IMR-90 (cell line): ENCODE measurements at regions not wholly inside any gene's neighbourhood (a gene's known extent, or its start where the extent isn't known, plus 50 kb on each side); places are given as distances from the start of the nearest gene placed in this dataset.

Experiments
- ATAC-seq: fragments of 200-7000 bp; cut with Tn5 transposase; 2 replicates; pipeline ENCODE4 v1.9.1; 2020; ENCODE audit warnings: low read depth, mild to moderate bottlenecking, moderate library complexity
- BruUV-seq: library from RNA; stranded (reverse); fragments of 400-500 nt; replicated peaks from 2 replicates; lab custom pipeline; 2021; lab: Mats Ljungman, UMichigan
- CTCF ChIA-PET: fragments of 300-600 bp; formaldehyde crosslinking; extraction: SDS; loops from one replicate; lab custom pipeline; 2021; ENCODE audit warnings: antibody characterized with exemption; lab: Yijun Ruan, JAX
- POLR2A ChIA-PET: fragments of 300-600 bp; sonication (Branson Sonifier 250); formaldehyde crosslinking; loops from one replicate; lab custom pipeline; 2022; ENCODE audit warnings: antibody characterized with exemption; ENCODE audit not compliant: unreplicated experiment; lab: Charles Lee
- DNase-seq: peaks from one replicate; pipeline ENCODE4 v3.0.0; 2013
- H2AFZ ChIP-seq: replicated peaks from 2 replicates; pipeline ENCODE3; 2013; ENCODE audit warnings: low read length, mild to moderate bottlenecking; ENCODE audit not compliant: poor library complexity
- H2AK5ac ChIP-seq: 2 replicates; pipeline ENCODE4 v1.6.1; 2013; ENCODE audit warnings: low read depth, low read length, inconsistent platforms
- H2AK9ac ChIP-seq: replicated peaks from 2 replicates; pipeline ENCODE3; 2013; ENCODE audit warnings: mild to moderate bottlenecking, low read depth, low read length, moderate library complexity; ENCODE audit not compliant: poor library complexity
- H2BK120ac ChIP-seq: 2 replicates; pipeline ENCODE4 v1.6.1; 2013; ENCODE audit warnings: low read depth, low read length, inconsistent platforms
- H2BK15ac ChIP-seq: 3 replicates; pipeline ENCODE4 v1.6.1; 2013; ENCODE audit warnings: low read depth, low read length, inconsistent platforms
- H2BK20ac ChIP-seq: 2 replicates; pipeline ENCODE4 v1.6.1; 2013; ENCODE audit warnings: low read depth, mild to moderate bottlenecking, inconsistent platforms, low read length, moderate library complexity
- H2BK5ac ChIP-seq: 2 replicates; pipeline ENCODE4 v1.6.1; 2013; ENCODE audit warnings: mild to moderate bottlenecking, low read depth, low read length, inconsistent platforms; ENCODE audit not compliant: poor library complexity, severe bottlenecking
- H3K14ac ChIP-seq: replicated peaks from 2 replicates; pipeline ENCODE4 v1.6.1; 2013; ENCODE audit warnings: low read depth, low read length, inconsistent platforms
- H3K18ac ChIP-seq: 2 replicates; pipeline ENCODE4 v1.6.1; 2013; ENCODE audit warnings: low read depth, low read length, control low read depth
- H3K23ac ChIP-seq: 2 replicates; pipeline ENCODE4 v1.6.1; 2013; ENCODE audit warnings: low read depth, low read length, inconsistent platforms
- H3K27ac ChIP-seq: 2 replicates; pipeline ENCODE4 v1.5.1; 2013; ENCODE audit warnings: mild to moderate bottlenecking, control low read depth, low read length; ENCODE audit not compliant: insufficient read depth
- H3K27me3 ChIP-seq: 2 replicates; pipeline ENCODE4 v1.6.1; 2013; ENCODE audit warnings: low read length; ENCODE audit not compliant: control insufficient read depth, insufficient read depth
- H3K36me3 ChIP-seq: 2 replicates; pipeline ENCODE4 v1.6.1; 2013; ENCODE audit warnings: low read length, mixed read lengths; ENCODE audit not compliant: control insufficient read depth, insufficient read depth
- H3K4ac ChIP-seq: 2 replicates; pipeline ENCODE4 v1.6.1; 2013; ENCODE audit warnings: low read depth, low read length, inconsistent platforms
- H3K4me1 ChIP-seq: 2 replicates; pipeline ENCODE4 v1.6.1; 2013; ENCODE audit warnings: low read length, mixed read lengths; ENCODE audit not compliant: control insufficient read depth, insufficient read depth
- H3K4me2 ChIP-seq: 2 replicates; pipeline ENCODE4 v1.6.1; 2013; ENCODE audit warnings: low read depth, mild to moderate bottlenecking, control low read depth, low read length, moderate library complexity
- H3K4me3 ChIP-seq: 2 replicates; pipeline ENCODE4 v1.5.1; 2013; ENCODE audit warnings: low read depth, mild to moderate bottlenecking, control low read depth, low read length, moderate library complexity; ENCODE audit not compliant: insufficient read depth
- H3K56ac ChIP-seq: 2 replicates; pipeline ENCODE4 v1.6.1; 2013; ENCODE audit warnings: low read length, inconsistent platforms; ENCODE audit not compliant: insufficient read depth; ENCODE audit errors: extremely low read depth
- H3K79me1 ChIP-seq, 2 experiments: 2 replicates each; pipeline ENCODE4 v1.6.1; 2013; ENCODE audit warnings: low read length in 2 of 2, inconsistent platforms in 1 of 2, low read depth in 1 of 2
- H3K9ac ChIP-seq: 2 replicates; pipeline ENCODE4 v1.6.1; 2013; ENCODE audit warnings: low read depth, low read length, control low read depth
- H3K9me1 ChIP-seq: 2 replicates; pipeline ENCODE4 v1.6.1; 2013; ENCODE audit warnings: low read length, inconsistent platforms; ENCODE audit not compliant: insufficient read depth
- H3K9me3 ChIP-seq: 2 replicates; pipeline ENCODE4 v1.6.1; 2013; ENCODE audit warnings: low read length; ENCODE audit not compliant: control insufficient read depth, insufficient read depth
- H4K20me1 ChIP-seq: 2 replicates; pipeline ENCODE4 v1.6.1; 2013; ENCODE audit warnings: low read length, inconsistent platforms; ENCODE audit not compliant: insufficient read depth
- H4K5ac ChIP-seq: 2 replicates; pipeline ENCODE4 v1.6.1; 2013; ENCODE audit warnings: mild to moderate bottlenecking, low read depth, low read length, control low read depth
- H4K8ac ChIP-seq, 2 experiments: 2 replicates each; pipeline ENCODE4 v1.6.1; 2013; ENCODE audit warnings: low read depth in 2 of 2, low read length in 2 of 2, control low read depth in 1 of 2, inconsistent platforms in 1 of 2
- H4K91ac ChIP-seq: 2 replicates; pipeline ENCODE4 v1.6.1; 2013; ENCODE audit warnings: low read depth, low read length, inconsistent platforms; ENCODE audit not compliant: insufficient read depth
- MAFK ChIP-seq: IDR thresholded peaks from 2 replicates; pipeline ENCODE4 v1.6.1; 2012; ENCODE audit warnings: low read depth, low read length, improper control_type of control experiment
- WGBS, 2 experiments: methylation state at CpG; one replicate each; pipeline versions ENCODE4 v1.1.5 to v1.1.7; 2013; ENCODE audit warnings: missing lambda C conversion rate in 2 of 2; ENCODE audit not compliant: insufficient read length in 1 of 2; ENCODE audit errors: extremely low coverage in 2 of 2; 5-methylcytosine and 5-hydroxymethylcytosine counted together
- dilution Hi-C: fragments of 300-500 bp; cut with HindIII; formaldehyde crosslinking; loops from one replicate; pipeline ENCODE4 v1.14.3; 2018; ENCODE audit warnings: low sequenced_read_pairs; ENCODE audit not compliant: unreplicated experiment
- in situ Hi-C: fragments of 300-500 bp; cut with MboI; formaldehyde crosslinking; loops from 3 replicates; pipeline ENCODE4 v1.14.3; 2019; ENCODE audit warnings: low sequenced_read_pairs, inconsistent platforms, mixed read lengths
- intact Hi-C: fragments of 100-400 bp; cut with micrococcal nuclease; formaldehyde crosslinking; loops from 2 replicates; pipeline ENCODE4 v1.10.0; 2022

DNA sequence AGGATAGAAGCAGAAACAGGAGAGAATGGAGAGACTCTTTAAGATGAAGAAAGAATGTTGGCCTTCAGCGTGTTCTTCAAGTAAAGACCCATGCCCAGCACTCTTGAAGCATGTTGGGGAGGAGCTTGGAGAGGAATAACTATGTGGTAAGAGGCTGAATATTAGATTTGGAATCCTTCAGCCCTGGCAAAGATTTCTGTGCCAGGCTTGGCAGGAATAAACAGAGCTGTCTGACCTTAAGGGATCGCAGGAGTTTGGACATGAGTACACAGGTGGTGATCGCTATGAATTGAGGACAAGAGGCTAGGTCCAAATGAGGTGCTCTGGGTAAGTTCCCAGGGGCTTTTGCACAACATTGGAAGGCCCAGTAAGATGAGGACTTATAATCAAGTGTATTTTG, 132.6 kb upstream of the TBL1XR1 start:
- Histone ChIP-seq H3K18ac (no peak overlapping the region), H3K23ac (no peak overlapping the region), H3K4me3 (no peak overlapping the region), H2AFZ (no peak overlapping the region), H3K14ac (no peak overlapping the region), H3K4me2 (no peak overlapping the region), H4K5ac (no peak overlapping the region), H2BK20ac (no peak overlapping the region), H2AK9ac (no peak overlapping the region), H2AK5ac (no peak overlapping the region), H2BK120ac (no peak overlapping the region), H3K56ac (no peak overlapping the region), H3K9me3 (no peaks in the 10 kb centered on the region), H3K9ac (no peak overlapping the region), H4K91ac (no peak overlapping the region), H2BK15ac (no peak overlapping the region), H3K4ac (no peak overlapping the region), H3K36me3 (no peaks in the 10 kb centered on the region), H4K8ac (no peak overlapping the region), H3K9me1 (no peaks in the 10 kb centered on the region; the same call in 1 of the 2 replicates), H3K27ac (no peak overlapping the region), H3K4me1 (no peaks in the 10 kb centered on the region), H3K79me1 (no peaks in the 10 kb centered on the region), H2BK5ac (no peak overlapping the region), H4K20me1 (no peaks in the 10 kb centered on the region), H3K27me3 (no peaks in the 10 kb centered on the region)
- no TSS peak for BruUV-seq
- dilution Hi-C loops = no loop called here
- intact Hi-C loops = no loop called here
- in situ Hi-C loops = no loop called here
- TF ChIP-seq MAFK = no peak
- no peak for ATAC-seq
- CTCF ChIA-PET = no interaction called here
- POLR2A ChIA-PET = no interaction called here
- DNase-seq = no peak
- WGBS, 2 experiments = no CpG with 5 or more reads among the region's 3 CpGs
